Subcutaneous abdominal adipose tissue (tissue), 5 donors: ENCODE measurements at regions not wholly inside any gene's neighbourhood (a gene's known extent, or its start where the extent isn't known, plus 50 kb on each side); places are given as distances from the start of the nearest gene placed in this dataset.
"Not testable (repeated sequence)": the region's sequence is repeated elsewhere in the genome, so short reads cannot be mapped to it uniquely, and the experiment has no call there.

Experiments used
- H3K27ac ChIP-seq: one replicate; pipeline ENCODE4 v1.7.0; 2013; ENCODE audit warnings: low read depth, mild to moderate bottlenecking, inconsistent platforms, low read length, moderate library complexity
- H3K27me3 ChIP-seq, 5 donors: one replicate each; pipeline ENCODE4 v1.7.0; 2013; ENCODE audit warnings: low read length in 5 of 5, inconsistent platforms in 1 of 5; ENCODE audit not compliant: control insufficient read depth in 5 of 5, insufficient read depth in 4 of 5
- H3K36me3 ChIP-seq, 5 donors: one replicate each; pipeline ENCODE4 v1.7.0; 2013; ENCODE audit warnings: low read length in 5 of 5; ENCODE audit not compliant: control insufficient read depth in 5 of 5, insufficient read depth in 5 of 5
- H3K4me1 ChIP-seq, 5 donors: one replicate each; pipeline ENCODE4 v1.7.0; 2013; ENCODE audit warnings: low read length in 5 of 5, mild to moderate bottlenecking in 3 of 5, moderate library complexity in 1 of 5; ENCODE audit not compliant: control insufficient read depth in 5 of 5, insufficient read depth in 5 of 5
- H3K4me3 ChIP-seq, 5 donors: one replicate each; pipeline ENCODE4 v1.7.0; 2013; ENCODE audit warnings: low read length in 5 of 5, low read depth in 1 of 5
- H3K9ac ChIP-seq, 5 donors: one replicate each; pipeline ENCODE4 v1.7.0; 2013; ENCODE audit warnings: low read length in 5 of 5, mild to moderate bottlenecking in 4 of 5, moderate library complexity in 3 of 5
- H3K9me3 ChIP-seq, 5 donors: one replicate each; pipeline ENCODE4 v1.7.0; 2013; ENCODE audit warnings: low read length in 5 of 5; ENCODE audit not compliant: control insufficient read depth in 5 of 5
- donor health status: healthy.
- donor health status: healthy.
- donor health status: healthy.
- donor health status: healthy.
- donor health status: healthy.

DNA sequence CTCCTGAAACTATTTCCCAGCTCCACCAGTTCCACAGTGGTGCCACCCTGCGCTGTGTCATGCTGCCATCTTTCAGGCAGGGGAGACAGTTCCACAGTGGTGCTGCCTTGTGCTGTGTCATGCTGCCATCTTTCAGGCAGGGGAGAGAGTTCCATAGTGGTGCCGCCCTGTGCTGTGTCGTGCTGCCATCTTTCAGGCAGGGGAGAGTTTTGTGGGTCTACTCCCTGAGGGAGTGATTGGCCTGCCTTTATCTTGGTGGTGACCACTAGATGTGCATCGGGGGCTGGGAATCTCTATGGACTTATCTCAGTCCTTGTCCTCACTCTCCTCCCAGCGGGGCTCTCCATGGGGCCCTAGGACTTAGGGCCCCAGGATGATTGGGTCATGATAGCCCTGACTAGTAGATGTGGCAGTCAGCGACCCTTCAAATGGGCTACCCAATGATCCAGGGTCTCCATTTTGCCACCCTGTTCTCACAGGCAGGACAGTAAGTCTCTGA, 770.2 kb upstream of the TPTE start:
- H3K9me3 ChIP-seq: peaks cover 0 to 14% (median 6%) of the 10 kb centered on the region in 5 donors
- H3K4me3 ChIP-seq: peak overlapping the region in 3 of 5 donors; percentile 3 to 31 (median 6)
- not testable (repeated sequence) for H3K9ac ChIP-seq, H3K27ac ChIP-seq, H3K27me3 ChIP-seq, H3K36me3 ChIP-seq, H3K4me1 ChIP-seq

DNA sequence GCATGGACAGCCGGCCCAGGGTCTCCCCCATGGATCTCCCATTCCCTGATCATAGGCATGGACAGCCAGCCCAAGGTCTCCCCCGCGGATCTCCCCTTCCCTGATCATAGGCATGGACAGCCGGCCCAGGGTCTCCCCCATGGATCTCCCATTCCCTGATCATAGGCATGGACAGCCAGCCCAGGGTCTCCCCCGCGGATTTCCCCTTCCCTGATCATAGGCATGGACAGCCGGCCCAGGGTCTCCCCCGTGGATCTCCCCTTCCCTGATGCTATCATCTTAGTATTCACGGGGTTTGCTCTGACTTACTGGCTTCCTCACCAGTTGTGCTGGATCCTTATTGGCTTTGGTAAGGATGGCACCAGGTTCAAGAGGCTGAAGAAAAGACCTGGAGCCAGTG, 769.4 kb upstream of the TPTE start:
- not testable (repeated sequence) for H3K9ac ChIP-seq, H3K4me1 ChIP-seq, H3K27me3 ChIP-seq, H3K27ac ChIP-seq, H3K36me3 ChIP-seq, H3K4me3 ChIP-seq
- H3K9me3 ChIP-seq: peaks cover 0 to 14% (median 6%) of the 10 kb centered on the region in 5 donors

DNA sequence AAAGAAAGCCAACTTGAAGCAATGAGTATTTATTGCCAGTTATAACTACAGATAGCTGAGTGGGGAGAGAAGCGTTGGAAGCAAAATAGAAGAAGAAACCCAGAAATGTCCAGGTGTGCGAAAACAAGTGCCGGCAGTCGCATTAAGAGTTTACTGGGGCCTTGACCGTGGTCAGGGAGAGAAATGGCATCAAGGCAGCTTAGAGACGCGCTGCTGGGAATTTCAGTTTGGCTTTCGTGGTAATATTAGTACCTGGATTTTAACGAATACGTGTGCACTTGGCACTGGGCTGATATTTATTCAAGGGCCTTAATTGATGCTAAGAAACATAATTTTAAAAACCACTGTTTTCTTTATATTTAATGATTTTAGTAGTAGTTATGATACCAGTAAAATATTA, 767.9 kb upstream of the TPTE start:
- not testable (repeated sequence) for H3K4me3 ChIP-seq, H3K9ac ChIP-seq, H3K27me3 ChIP-seq, H3K36me3 ChIP-seq, H3K4me1 ChIP-seq, H3K27ac ChIP-seq
- H3K9me3 ChIP-seq: peaks cover 0 to 14% (median 6%) of the 10 kb centered on the region in 5 donors

DNA sequence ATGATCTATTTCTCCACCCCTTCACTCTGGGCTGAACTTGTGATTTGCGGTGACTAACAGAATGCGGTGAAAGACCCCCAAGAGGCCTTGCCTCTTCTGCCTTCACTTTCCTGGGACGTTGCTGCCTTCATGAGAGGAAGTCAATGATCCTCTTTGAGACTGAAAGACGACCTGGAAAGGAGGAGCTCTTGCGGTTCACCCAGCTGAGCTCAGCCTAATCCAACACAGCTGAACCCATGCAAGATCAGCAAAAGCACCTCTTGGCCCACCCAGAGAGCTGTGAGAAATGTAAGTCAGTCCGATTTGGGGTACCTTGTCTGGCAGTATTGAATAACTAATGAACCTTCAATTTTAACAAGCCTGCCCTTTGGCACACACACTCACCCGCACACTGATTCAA, 767.4 kb upstream of the TPTE start:
- peaks cover 0 to 15% (median 6%) of the 10 kb centered on the region in 5 donors for H3K9me3 ChIP-seq
- H3K36me3 ChIP-seq: no peaks in the 10 kb centered on the region
- H3K27ac ChIP-seq: no peak overlapping the region
- no peak overlapping the region for H3K4me3 ChIP-seq
- H3K27me3 ChIP-seq: peaks cover 0 to 2% (median 0%) of the 10 kb centered on the region in 5 donors
- peaks cover 0 to 7% (median 6%) of the 10 kb centered on the region in 5 donors for H3K4me1 ChIP-seq
- H3K9ac ChIP-seq: no peak overlapping the region

DNA sequence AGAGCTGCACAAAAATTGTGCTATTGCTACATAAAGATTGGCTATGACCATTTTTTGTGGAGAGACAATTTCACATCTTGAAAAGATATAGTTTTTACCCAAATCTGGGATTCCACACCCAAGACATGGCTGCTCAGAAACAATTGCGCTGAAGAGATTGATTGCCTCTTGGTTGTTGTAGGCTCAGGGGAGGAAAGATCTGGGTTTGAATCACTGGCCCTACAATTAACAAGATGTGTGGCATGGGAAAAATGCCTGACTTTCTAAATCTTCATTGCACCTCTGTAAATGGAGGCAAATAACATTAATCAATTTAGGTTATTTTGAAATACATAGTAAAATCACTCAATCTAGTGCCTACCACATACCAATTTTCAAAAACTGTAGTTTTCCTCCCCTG, 766.9 kb upstream of the TPTE start:
- peaks cover 0 to 17% (median 6%) of the 10 kb centered on the region in 5 donors for H3K9me3 ChIP-seq
- H3K9ac ChIP-seq, H3K36me3 ChIP-seq, H3K4me3 ChIP-seq, H3K4me1 ChIP-seq, H3K27me3 ChIP-seq, H3K27ac ChIP-seq: not testable (repeated sequence)

DNA sequence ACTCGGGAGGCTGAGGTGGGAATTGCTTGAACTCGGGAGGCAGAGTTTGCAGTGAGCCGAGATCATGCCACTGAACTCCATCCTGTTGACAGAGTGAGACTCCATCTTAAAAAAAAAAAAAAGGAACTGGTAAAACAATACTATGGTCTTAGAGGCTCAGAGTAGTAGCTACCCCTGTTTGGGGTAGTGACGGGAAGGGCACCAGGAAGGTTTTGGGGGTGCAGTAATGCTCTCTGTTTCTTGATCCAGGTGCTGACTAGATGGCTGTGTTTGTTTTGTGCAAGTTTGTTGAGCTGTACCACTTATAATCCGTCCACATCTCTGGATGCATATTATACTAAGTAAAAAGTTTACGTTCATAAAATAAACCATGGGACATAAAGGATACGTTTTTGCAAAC, 765.8 kb upstream of the TPTE start:
- peaks cover 0 to 8% (median 0%) of the 10 kb centered on the region in 5 donors for H3K27me3 ChIP-seq
- H3K4me1 ChIP-seq: peaks cover 2 to 6% (median 3%) of the 10 kb centered on the region in 5 donors
- no peak overlapping the region for H3K9ac ChIP-seq
- no peak overlapping the region for H3K27ac ChIP-seq
- H3K4me3 ChIP-seq: no peak overlapping the region
- H3K9me3 ChIP-seq: peaks cover 0 to 17% (median 6%) of the 10 kb centered on the region in 5 donors
- no peaks in the 10 kb centered on the region for H3K36me3 ChIP-seq

DNA sequence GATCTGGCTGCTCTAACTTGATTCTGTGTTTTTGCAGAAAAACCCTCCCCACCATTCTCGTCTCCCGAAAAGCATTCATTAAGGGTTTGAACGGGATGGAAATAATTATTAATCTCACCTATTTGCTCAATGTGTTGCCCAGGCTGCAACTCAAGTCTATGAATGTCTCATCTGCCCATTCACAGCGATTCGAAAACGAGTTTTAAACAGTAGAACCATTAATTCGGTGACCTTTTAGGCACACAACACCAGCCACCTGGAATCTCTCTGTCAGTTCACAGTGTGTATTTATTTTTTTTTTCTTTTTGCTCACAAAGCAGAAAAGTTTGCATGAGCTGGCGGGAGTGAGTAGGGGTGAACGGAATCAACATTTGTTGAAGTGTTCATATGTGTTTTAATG, 764.7 kb upstream of the TPTE start:
- Histone ChIP-seq H3K4me3 (no peak overlapping the region), H3K4me1 (peaks cover 0 to 2% (median 0%) of the 10 kb centered on the region in 5 donors), H3K9me3 (peaks cover 0 to 8% (median 0%) of the 10 kb centered on the region in 5 donors), H3K27ac (no peak overlapping the region), H3K36me3 (no peaks in the 10 kb centered on the region), H3K9ac (no peak overlapping the region), H3K27me3 (peaks cover 0 to 8% (median 0%) of the 10 kb centered on the region in 5 donors)

DNA sequence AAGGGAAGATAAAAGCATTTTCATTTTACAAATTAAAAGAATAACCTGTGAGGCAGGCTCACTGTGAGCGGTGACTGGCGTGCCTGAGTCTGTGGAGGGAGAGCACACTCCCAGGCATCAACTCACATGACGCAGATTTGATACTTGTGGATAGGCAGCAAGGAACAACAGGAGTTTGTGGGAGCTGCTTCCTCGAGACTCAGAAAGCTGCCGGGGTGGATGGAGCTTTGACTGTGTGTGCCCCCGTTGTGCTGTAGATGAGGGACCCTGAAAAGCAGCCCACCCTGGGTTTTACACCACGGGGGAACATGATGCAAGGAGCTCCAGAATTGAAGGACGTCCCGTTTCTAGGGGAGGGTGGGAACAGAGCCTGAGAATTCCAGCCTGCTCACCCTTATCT, 764.3 kb upstream of the TPTE start:
- not testable (repeated sequence) for H3K27ac ChIP-seq, H3K9ac ChIP-seq, H3K4me1 ChIP-seq, H3K27me3 ChIP-seq, H3K36me3 ChIP-seq, H3K9me3 ChIP-seq, H3K4me3 ChIP-seq

DNA sequence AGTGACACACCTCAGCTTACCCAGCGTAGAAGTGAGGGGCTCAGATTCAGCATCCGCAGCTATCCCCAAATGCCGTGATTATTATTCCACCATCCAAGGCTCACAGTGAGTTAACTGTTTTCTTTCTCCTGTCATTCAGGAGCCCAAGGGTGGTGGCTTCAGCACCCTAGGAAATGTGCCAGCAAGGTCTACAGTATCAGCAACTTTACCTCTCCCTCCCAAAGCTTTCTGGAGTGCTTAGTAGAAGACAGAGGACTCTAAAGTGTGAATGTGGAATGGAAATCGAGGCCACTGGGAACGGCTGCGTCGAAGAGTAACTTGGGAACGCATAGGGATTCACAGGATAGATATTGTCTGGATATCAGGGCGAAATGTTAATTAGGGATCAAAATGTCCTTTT, 763.8 kb upstream of the TPTE start:
- H3K27me3 ChIP-seq, H3K27ac ChIP-seq, H3K4me3 ChIP-seq, H3K4me1 ChIP-seq, H3K9ac ChIP-seq, H3K36me3 ChIP-seq, H3K9me3 ChIP-seq: not testable (repeated sequence)

DNA sequence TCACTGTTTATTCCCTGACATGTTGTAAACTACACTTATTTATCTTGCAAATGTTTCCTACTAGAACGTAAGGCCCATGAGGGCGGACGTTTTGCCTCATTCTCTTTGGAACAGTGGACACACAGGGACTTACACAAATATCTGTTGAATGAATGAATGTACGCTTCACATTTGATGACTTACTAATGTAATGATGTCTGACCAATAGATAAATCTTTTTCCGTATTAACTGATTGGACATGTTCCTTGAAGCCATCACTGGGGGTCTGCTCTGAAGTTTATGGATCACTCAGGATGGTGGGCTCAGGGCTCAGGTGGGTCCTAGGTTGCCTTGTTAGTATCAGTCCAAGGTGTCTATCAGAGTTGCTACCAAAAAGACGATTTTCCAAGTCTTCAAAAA, 763.2 kb upstream of the TPTE start:
- H3K4me3 ChIP-seq: no peak overlapping the region
- no peak overlapping the region for H3K9ac ChIP-seq
- H3K27ac ChIP-seq: no peak overlapping the region
- H3K4me1 ChIP-seq: peaks cover 0 to 2% (median 0%) of the 10 kb centered on the region in 5 donors
- H3K9me3 ChIP-seq: peaks cover 0 to 8% (median 1%) of the 10 kb centered on the region in 5 donors
- H3K27me3 ChIP-seq: peaks cover 0 to 8% (median 0%) of the 10 kb centered on the region in 5 donors
- no peaks in the 10 kb centered on the region for H3K36me3 ChIP-seq

DNA sequence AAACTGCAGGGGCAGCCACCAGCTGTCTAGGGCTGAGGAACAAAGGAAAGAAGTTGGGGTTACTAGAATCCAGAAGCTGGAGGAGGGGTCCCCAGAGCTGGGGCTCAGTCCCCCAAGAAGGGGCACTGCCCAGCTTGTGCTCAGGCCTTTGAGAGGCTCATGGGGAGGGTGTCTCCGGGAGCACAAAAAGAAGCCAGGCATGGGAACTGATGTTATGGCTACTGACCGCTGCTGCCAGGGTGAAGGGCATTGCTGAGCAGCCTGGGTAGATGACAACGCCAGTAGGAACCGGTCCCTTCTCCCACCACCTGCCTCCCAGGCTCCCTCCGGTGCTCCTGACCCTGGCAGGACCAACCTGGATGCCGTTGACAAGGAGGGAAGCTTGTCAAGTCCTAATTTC, 762.5 kb upstream of the TPTE start:
- Histone ChIP-seq H3K9me3 (peaks cover 0 to 14% (median 4%) of the 10 kb centered on the region in 5 donors), H3K4me3 (no peak overlapping the region), H3K27me3 (peaks cover 0 to 8% (median 0%) of the 10 kb centered on the region in 5 donors), H3K36me3 (no peaks in the 10 kb centered on the region), H3K4me1 (peaks cover 0 to 2% (median 0%) of the 10 kb centered on the region in 5 donors), H3K9ac (no peak overlapping the region), H3K27ac (no peak overlapping the region)
